Neutrophil (primary cell): ENCODE measurements at regions not wholly inside any gene's neighbourhood (a gene's known extent, or its start where the extent isn't known, plus 50 kb on each side); places are given as distances from the start of the nearest gene placed in this dataset.

Source experiments
- H3K27ac ChIP-seq: fragments of 200-600 bp; sonication (generic); 2 replicates; pipeline ENCODE4 v1.5.1; 2016; ENCODE audit warnings: mild to moderate bottlenecking, moderate library complexity
- H3K27me3 ChIP-seq: fragments of 200-600 bp; sonication (generic); 2 replicates; pipeline ENCODE4 v1.6.0; 2016; ENCODE audit warnings: mild to moderate bottlenecking
- H3K36me3 ChIP-seq: fragments of 200-600 bp; sonication (generic); 2 replicates; pipeline ENCODE4 v1.5.1; 2017
- H3K4me1 ChIP-seq, 2 experiments: fragments of 200-600 bp in 1 of 2; sonication (generic) in 1 of 2; 1 replicate in 1 of 2; 2 replicates in 1 of 2; pipeline versions ENCODE4 v1.5.1 to v1.6.1; 2013 to 2016; ENCODE audit warnings: low read depth in 1 of 2, low read length in 1 of 2, mild to moderate bottlenecking in 1 of 2, moderate library complexity in 1 of 2; ENCODE audit not compliant: control insufficient read depth in 1 of 2, insufficient read depth in 1 of 2
- H3K4me3 ChIP-seq, 2 experiments: fragments of 200-600 bp in 1 of 2; sonication (generic) in 1 of 2; 1 replicate in 1 of 2; 2 replicates in 1 of 2; pipeline ENCODE4 v1.5.1; 2013 to 2016; ENCODE audit warnings: low read depth in 1 of 2, low read length in 1 of 2, mild to moderate bottlenecking in 1 of 2, moderate library complexity in 1 of 2
- H3K9me3 ChIP-seq: fragments of 200-600 bp; sonication (generic); 2 replicates; pipeline ENCODE4 v1.5.1; 2016
- CTCF ChIP-seq: fragments of 200-600 bp; sonication (generic); IDR thresholded peaks from 2 replicates; pipeline ENCODE4 v1.5.1; 2016; ENCODE audit warnings: antibody characterized with exemption

- no peak for TF ChIP-seq CTCF
- Histone ChIP-seq H3K27ac (no peak overlapping the region), H3K4me3 (no peak overlapping the region), H3K27me3 (no peaks in the 10 kb centered on the region), H3K4me1 (no peaks in the 10 kb centered on the region), H3K9me3 (no peaks in the 10 kb centered on the region), H3K36me3 (no peaks in the 10 kb centered on the region)
These were observed 287.8 kb downstream of the DUSP10 start for GRCh38 chr1:221454096-221454495.

- Histone ChIP-seq H3K36me3 (no peaks in the 10 kb centered on the region), H3K27ac (no peak overlapping the region), H3K9me3 (no peaks in the 10 kb centered on the region), H3K4me1 (no peaks in the 10 kb centered on the region), H3K27me3 (no peaks in the 10 kb centered on the region), H3K4me3 (no peak overlapping the region)
- no peak for TF ChIP-seq CTCF
These were observed 285.0 kb downstream of the DUSP10 start for GRCh38 chr1:221456918-221457317.

GRCh38 chr1:221457685-221458446 is 284.0 kb downstream of the DUSP10 start:
- Histone ChIP-seq H3K9me3 (no peaks in the 10 kb centered on the region), H3K27me3 (no peaks in the 10 kb centered on the region), H3K27ac (no peak overlapping the region), H3K36me3 (no peaks in the 10 kb centered on the region), H3K4me3 (no peak overlapping the region), H3K4me1 (no peaks in the 10 kb centered on the region)
- TF ChIP-seq CTCF = no peak

- H3K9me3 ChIP-seq = no peaks in the 10 kb centered on the region
- H3K27me3 ChIP-seq = no peaks in the 10 kb centered on the region
- no peak overlapping the region for H3K4me3 ChIP-seq
- no peak overlapping the region for H3K27ac ChIP-seq
- TF ChIP-seq CTCF = no peak
- H3K4me1 ChIP-seq = no peaks in the 10 kb centered on the region
- H3K36me3 ChIP-seq = no peaks in the 10 kb centered on the region
These were observed 283.3 kb downstream of the DUSP10 start for GRCh38 chr1:221458447-221459156.

GRCh38 chr1:221459558-221459957 is 282.3 kb downstream of the DUSP10 start:
- no peaks in the 10 kb centered on the region for H3K27me3 ChIP-seq
- no peaks in the 10 kb centered on the region for H3K4me1 ChIP-seq
- H3K4me3 ChIP-seq = no peak overlapping the region
- no peak for TF ChIP-seq CTCF
- no peak overlapping the region for H3K27ac ChIP-seq
- H3K36me3 ChIP-seq = no peaks in the 10 kb centered on the region
- no peaks in the 10 kb centered on the region for H3K9me3 ChIP-seq
